Ishikawa (cell line): ENCODE measurements at regions not wholly inside any gene's neighbourhood (a gene's known extent, or its start where the extent isn't known, plus 50 kb on each side); places are given as distances from the start of the nearest gene placed in this dataset.

Experiments used
- CEBPB ChIP-seq: IDR thresholded peaks from 2 replicates; pipeline ENCODE4 v1.6.1; 2012
- CREB1 ChIP-seq: IDR thresholded peaks from 2 replicates; pipeline ENCODE4 v1.6.1; 2012; ENCODE audit warnings: low read depth
- EGR1 ChIP-seq: IDR thresholded peaks from 2 replicates; pipeline ENCODE4 v1.6.1; 2012
- EP300 ChIP-seq: IDR thresholded peaks from 2 replicates; pipeline ENCODE4 v1.6.1; 2012; ENCODE audit warnings: borderline replicate concordance
- FOXM1 ChIP-seq: IDR thresholded peaks from 2 replicates; pipeline ENCODE4 v1.6.1; 2012; ENCODE audit warnings: low read depth, borderline replicate concordance
- NFIC ChIP-seq: IDR thresholded peaks from 2 replicates; pipeline ENCODE4 v1.6.1; 2012
- RAD21 ChIP-seq: IDR thresholded peaks from 2 replicates; pipeline ENCODE4 v1.6.1; 2012; ENCODE audit warnings: low read depth
- REST ChIP-seq: IDR thresholded peaks from 2 replicates; pipeline ENCODE4 v1.6.1; 2012; ENCODE audit warnings: low read depth, mild to moderate bottlenecking
- TAF1 ChIP-seq: IDR thresholded peaks from 2 replicates; pipeline ENCODE4 v1.6.1; 2012; ENCODE audit warnings: low read depth, mild to moderate bottlenecking
- TCF12 ChIP-seq: IDR thresholded peaks from 2 replicates; pipeline ENCODE4 v1.6.1; 2012; ENCODE audit warnings: low read depth
- TEAD4 ChIP-seq: IDR thresholded peaks from 2 replicates; pipeline ENCODE4 v1.6.1; 2012
- USF1 ChIP-seq: IDR thresholded peaks from 2 replicates; pipeline ENCODE4 v1.6.1; 2012
- YY1 ChIP-seq: IDR thresholded peaks from 2 replicates; pipeline ENCODE4 v1.6.1; 2012; ENCODE audit warnings: low read depth
- ZBTB7A ChIP-seq: IDR thresholded peaks from 2 replicates; pipeline ENCODE4 v1.6.1; 2012; ENCODE audit warnings: low read depth
- TF ChIP-seq, protein P1 (sequence below): IDR thresholded peaks from 2 replicates; pipeline ENCODE4 v1.6.1; 2012

GRCh38 chr10:31120392-31120791, 88.7 kb upstream of the ZNF438 start:
- TF ChIP-seq, protein P1, sequence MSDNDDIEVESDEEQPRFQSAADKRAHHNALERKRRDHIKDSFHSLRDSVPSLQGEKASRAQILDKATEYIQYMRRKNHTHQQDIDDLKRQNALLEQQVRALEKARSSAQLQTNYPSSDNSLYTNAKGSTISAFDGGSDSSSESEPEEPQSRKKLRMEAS = no peak
- TF ChIP-seq REST (no peak), EP300 (no peak), RAD21 (no peak), USF1 (no peak), CREB1 (no peak), FOXM1 (no peak), YY1 (no peak), TAF1 (no peak), TCF12 (no peak), CEBPB (no peak), ZBTB7A (no peak), EGR1 (no peak)

DNA sequence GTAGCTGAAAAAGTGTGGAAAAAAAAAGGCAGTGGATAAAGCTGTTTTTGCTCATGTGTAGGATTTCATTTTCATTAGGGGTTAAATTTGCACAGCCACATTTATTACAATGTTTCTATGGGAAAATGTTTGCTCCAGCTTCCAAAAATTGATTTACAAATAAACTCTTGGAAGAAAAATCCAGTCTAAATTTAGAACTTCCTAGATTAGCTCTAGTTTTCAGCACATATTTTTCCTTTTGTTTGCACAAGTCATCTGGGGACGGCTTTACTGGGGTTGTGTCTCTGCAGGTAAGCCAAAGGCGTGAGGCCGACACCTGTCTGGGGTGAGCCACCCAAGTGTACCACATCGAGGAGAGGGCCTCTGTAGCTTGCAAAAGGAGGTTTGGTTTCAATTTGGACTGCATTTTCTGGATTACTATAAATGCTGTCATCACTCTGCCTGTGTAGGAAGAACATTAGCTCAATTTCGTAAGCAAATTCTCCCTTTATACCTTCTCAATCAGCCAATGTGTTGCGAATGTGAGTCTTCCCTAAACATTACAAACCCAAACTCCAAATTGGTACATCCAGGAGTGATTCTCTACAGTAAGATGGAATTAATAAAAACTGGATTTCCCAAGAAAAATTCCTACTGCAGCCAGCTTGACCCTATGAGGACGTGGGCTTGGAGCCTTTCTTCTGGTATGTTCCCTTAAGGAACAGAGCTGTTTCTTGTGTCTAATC, 89.5 kb upstream of the ZNF438 start:
- TF ChIP-seq USF1 (no peak), NFIC (no peak), CREB1 (no peak), EP300 (no peak), TAF1 (no peak), EGR1 (no peak), REST (no peak), ZBTB7A (no peak), FOXM1 (no peak), RAD21 (no peak)
- TF ChIP-seq, protein P1 = no peak

GRCh38 chr10:31121757-31122577, 90.3 kb upstream of the ZNF438 start:
- TF ChIP-seq TEAD4 = no peak

DNA sequence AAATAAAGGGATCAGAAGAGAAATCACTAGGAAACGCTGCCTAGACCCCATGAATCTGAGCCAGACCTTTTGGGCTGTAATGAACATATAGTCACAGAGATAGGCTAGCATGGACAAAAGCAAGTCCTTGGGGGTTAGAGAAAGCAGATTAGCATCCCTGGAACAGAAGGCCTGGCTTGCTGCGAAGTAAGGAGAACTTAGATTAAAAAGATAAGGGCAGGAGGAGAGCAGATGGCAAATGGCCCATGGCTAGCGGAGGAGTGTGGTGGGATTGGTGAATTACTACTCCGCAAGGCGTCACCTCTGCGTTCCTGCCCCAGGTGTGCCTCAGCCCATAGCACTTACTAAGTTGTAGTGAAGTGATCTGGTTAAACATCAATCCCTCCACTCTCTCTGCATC, 92.3 kb upstream of the ZNF438 start:
- TF ChIP-seq REST (no peak), TEAD4 (no peak), NFIC (no peak), TAF1 (no peak), CREB1 (no peak), EP300 (no peak), FOXM1 (no peak), CEBPB (no peak), RAD21 (no peak), YY1 (no peak), ZBTB7A (no peak), USF1 (no peak), TCF12 (no peak), EGR1 (no peak)
- TF ChIP-seq, protein P1 = no peak
